ENCODE measurements at regions not wholly inside any gene's neighbourhood (a gene's known extent, or its start where the extent isn't known, plus 50 kb on each side); places are given as distances from the start of the nearest gene placed in this dataset.

DNA sequence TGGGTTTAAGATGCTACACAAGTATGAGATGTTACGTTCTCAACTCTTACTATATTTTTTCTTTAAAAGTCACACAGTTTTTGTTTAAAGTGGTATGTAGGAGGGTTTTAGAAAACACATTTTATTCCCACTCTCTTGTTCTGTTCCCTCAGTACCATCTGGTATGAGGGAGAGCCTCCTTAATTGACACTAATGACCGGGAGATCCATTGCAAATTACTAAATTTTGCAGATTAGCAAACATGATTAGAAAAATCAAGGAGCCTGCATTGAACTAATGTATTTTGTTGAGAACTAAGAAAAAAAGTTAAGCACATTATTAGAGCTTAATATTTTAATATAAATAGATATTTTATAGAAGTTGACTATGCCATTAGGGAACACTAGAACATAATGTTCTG, 87.3 kb upstream of the UNC5C start:
- DNase-seq (ENCODE audit: low read depth, low spot score) (no peak), ATAC-seq (no peak), FAIRE-seq (no peak)
- intact Hi-C loops (cut with micrococcal nuclease; ENCODE audit: unreplicated experiment): no loop called here
- POLR2A ChIA-PET: no interaction called here
- Histone ChIP-seq H3K9me3 (replicated peaks; ENCODE audit: control insufficient read depth, insufficient read depth, low read length) (no peaks in the 10 kb centered on the region), H4K20me1 (ENCODE audit: control insufficient read depth, insufficient read depth) (no peaks in the 10 kb centered on the region), H3K4me2 (ENCODE audit: control insufficient read depth, insufficient read depth) (no peak overlapping the region), H3K4me3 (no peak overlapping the region), H3K9ac (ENCODE audit: control insufficient read depth, insufficient read depth, low read length) (no peak overlapping the region), H3K27ac (ENCODE audit: control insufficient read depth, insufficient read depth) (no peak overlapping the region), H3K4me1 (ENCODE audit: control insufficient read depth, insufficient read depth, low read length) (no peaks in the 10 kb centered on the region), H3K79me2 (ENCODE audit: control insufficient read depth, insufficient read depth, low read length) (no peaks in the 10 kb centered on the region), H3K27me3 (replicated peaks in 1 of 2; ENCODE audit: control insufficient read depth in 2 of 2, insufficient read depth in 2 of 2, low read length in 1 of 2) (no peaks in the 10 kb centered on the region), H2AFZ (ENCODE audit: control insufficient read depth, low read depth, low read length) (no peak overlapping the region), H3K36me3 (ENCODE audit: control insufficient read depth in 2 of 2, insufficient read depth in 2 of 2, low read length in 1 of 2) (no peaks in the 10 kb centered on the region)
- CTCF ChIA-PET: no interaction called here
- RAD21 ChIA-PET (ENCODE audit: unreplicated experiment): no interaction called here
- BruUV-seq (replicated peaks): no TSS peak
- no peak for TF ChIP-seq HDGF (IDR thresholded peaks at IDR 0.05)
- TF ChIP-seq RELB (IDR thresholded peaks at IDR 0.05; ENCODE audit: low read depth): no peak
- 0% methylated on average over 2 of the region's 2 CpGs for WGBS (ENCODE audit: insufficient coverage, insufficient replicate concordance, low lambda C conversion rate, missing lambda C conversion rate)
- in situ Hi-C loops (cut with MboI): no loop called here
- SMC1A ChIA-PET (ENCODE audit: uncharacterized antibody, unreplicated experiment): interaction anchor here (1.0 kb wide), 2 partner anchors 9 to 13 kb away, joined by 3 to 4 read pairs; no protein-coding TSS in a partner anchor

GRCh38 chr4:95627709-95628108, 78.9 kb upstream of the UNC5C start:
- ChIA-PET POLR2A (interaction anchor here (0.6 kb wide), 1 partner anchor 19 kb away, joined by 3 read pairs; no protein-coding TSS in a partner anchor), RAD21 (ENCODE audit: unreplicated experiment) (no interaction called here), CTCF (interaction anchor here (0.6 kb wide), 1 partner anchor 31 kb away, joined by 3 read pairs; no protein-coding TSS in a partner anchor), SMC1A (ENCODE audit: uncharacterized antibody, unreplicated experiment) (no interaction called here)
- Histone ChIP-seq H2AFZ (ENCODE audit: control insufficient read depth, low read depth, low read length) (no peak overlapping the region), H3K4me1 (ENCODE audit: control insufficient read depth, insufficient read depth, low read length) (no peaks in the 10 kb centered on the region), H3K4me3 (no peak overlapping the region), H3K79me2 (ENCODE audit: control insufficient read depth, insufficient read depth, low read length) (no peaks in the 10 kb centered on the region), H4K20me1 (ENCODE audit: control insufficient read depth, insufficient read depth) (no peaks in the 10 kb centered on the region), H3K27me3 (replicated peaks in 1 of 2; ENCODE audit: control insufficient read depth in 2 of 2, insufficient read depth in 2 of 2, low read length in 1 of 2) (no peaks in the 10 kb centered on the region), H3K36me3 (ENCODE audit: control insufficient read depth in 2 of 2, insufficient read depth in 2 of 2, low read length in 1 of 2) (no peaks in the 10 kb centered on the region), H3K9ac (ENCODE audit: control insufficient read depth, insufficient read depth, low read length) (no peak overlapping the region), H3K27ac (ENCODE audit: control insufficient read depth, insufficient read depth) (no peak overlapping the region), H3K4me2 (ENCODE audit: control insufficient read depth, insufficient read depth) (no peak overlapping the region), H3K9me3 (replicated peaks; ENCODE audit: control insufficient read depth, insufficient read depth, low read length) (no peaks in the 10 kb centered on the region)
- FAIRE-seq (no peak), DNase-seq (ENCODE audit: low read depth, low spot score) (no peak), ATAC-seq (no peak)
- no TSS peak for BruUV-seq (replicated peaks)
- intact Hi-C loops (cut with micrococcal nuclease; ENCODE audit: unreplicated experiment) (no loop called here), in situ Hi-C loops (cut with MboI) (no loop called here)
- WGBS (ENCODE audit: insufficient coverage, insufficient replicate concordance, low lambda C conversion rate, missing lambda C conversion rate): 80% methylated on average over 1 of the region's 1 CpG
- TF ChIP-seq NKRF (conservative IDR thresholded peaks at IDR 0.05): no peak
- no peak for TF ChIP-seq ZNF24 (IDR thresholded peaks at IDR 0.05)
- no peak for TF ChIP-seq TBL1XR1 (IDR thresholded peaks at IDR 0.05; ENCODE audit: low read depth, low read length)
- no peak for TF ChIP-seq NRF1 (conservative IDR thresholded peaks at IDR 0.05; ENCODE audit: low read depth, low read length)
- no peak for TF ChIP-seq SIX5 (IDR thresholded peaks at IDR 0.05; ENCODE audit: low read depth, low read length, severe bottlenecking)
- TF ChIP-seq YBX1 (IDR thresholded peaks at IDR 0.05): no peak
- no peak for TF ChIP-seq CREB1 (IDR thresholded peaks at IDR 0.05; ENCODE audit: low read depth)
- TF ChIP-seq, protein P1, sequence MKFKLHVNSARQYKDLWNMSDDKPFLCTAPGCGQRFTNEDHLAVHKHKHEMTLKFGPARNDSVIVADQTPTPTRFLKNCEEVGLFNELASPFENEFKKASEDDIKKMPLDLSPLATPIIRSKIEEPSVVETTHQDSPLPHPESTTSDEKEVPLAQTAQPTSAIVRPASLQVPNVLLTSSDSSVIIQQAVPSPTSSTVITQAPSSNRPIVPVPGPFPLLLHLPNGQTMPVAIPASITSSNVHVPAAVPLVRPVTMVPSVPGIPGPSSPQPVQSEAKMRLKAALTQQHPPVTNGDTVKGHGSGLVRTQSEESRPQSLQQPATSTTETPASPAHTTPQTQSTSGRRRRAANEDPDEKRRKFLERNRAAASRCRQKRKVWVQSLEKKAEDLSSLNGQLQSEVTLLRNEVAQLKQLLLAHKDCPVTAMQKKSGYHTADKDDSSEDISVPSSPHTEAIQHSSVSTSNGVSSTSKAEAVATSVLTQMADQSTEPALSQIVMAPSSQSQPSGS (IDR thresholded peaks at IDR 0.05; ENCODE audit: low read length): no peak
- no peak for TF ChIP-seq SIN3A (IDR thresholded peaks at IDR 0.05; ENCODE audit: low read depth, low read length)
- TF ChIP-seq SMAD1 (IDR thresholded peaks at IDR 0.05; ENCODE audit: low read depth, partially characterized antibody): no peak
- TF ChIP-seq POLR2AphosphoS5 (IDR thresholded peaks at IDR 0.05; ENCODE audit: low read length): no peak
- no peak for TF ChIP-seq IKZF1 (conservative IDR thresholded peaks at IDR 0.05)
- TF ChIP-seq NFYB (IDR thresholded peaks at IDR 0.05; ENCODE audit: insufficient read depth, low read depth, low read length): no peak
- TF ChIP-seq TARDBP (IDR thresholded peaks at IDR 0.05; ENCODE audit: borderline replicate concordance): no peak

Data from GM12878 (cell line).